Inferior parietal cortex (tissue), 1 donor: ENCODE measurements at regions not wholly inside any gene's neighbourhood (a gene's known extent, or its start where the extent isn't known, plus 50 kb on each side); places are given as distances from the start of the nearest gene placed in this dataset.

Experiments used
- DNase-seq: peaks from one replicate; pipeline ENCODE4 v3.0.0-alpha.2; 2016; ENCODE audit errors: extremely low spot score

DNA sequence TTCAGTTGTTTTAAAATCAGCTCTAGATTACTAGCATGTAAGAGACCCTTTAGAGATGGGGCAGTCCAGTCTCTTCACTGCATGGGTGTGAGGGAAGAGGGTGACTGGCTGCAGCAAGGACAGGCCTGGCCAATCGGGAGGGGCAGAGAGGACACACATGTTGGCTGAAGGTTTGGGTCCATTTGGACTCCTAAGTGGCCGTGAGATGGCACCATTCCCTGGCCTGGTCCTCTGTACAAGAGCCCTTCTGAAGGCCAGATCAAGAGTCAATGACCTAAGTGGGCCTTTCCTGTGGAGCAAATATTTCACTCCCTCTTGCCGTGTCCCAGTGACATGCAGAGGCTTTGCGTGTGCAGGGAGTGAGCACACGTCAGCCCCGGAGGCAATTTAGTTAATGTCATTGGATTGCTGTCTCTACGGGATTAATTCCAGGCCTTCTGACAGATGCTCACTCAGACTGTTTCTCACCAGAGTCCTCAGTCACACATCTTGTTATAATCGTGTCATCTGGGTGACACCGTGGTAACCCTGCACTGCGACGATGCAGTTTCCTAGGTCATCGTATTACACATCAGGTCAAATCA lies 613.0 kb downstream of the NPHP4 start:
- DNase-seq: no peak

DNA sequence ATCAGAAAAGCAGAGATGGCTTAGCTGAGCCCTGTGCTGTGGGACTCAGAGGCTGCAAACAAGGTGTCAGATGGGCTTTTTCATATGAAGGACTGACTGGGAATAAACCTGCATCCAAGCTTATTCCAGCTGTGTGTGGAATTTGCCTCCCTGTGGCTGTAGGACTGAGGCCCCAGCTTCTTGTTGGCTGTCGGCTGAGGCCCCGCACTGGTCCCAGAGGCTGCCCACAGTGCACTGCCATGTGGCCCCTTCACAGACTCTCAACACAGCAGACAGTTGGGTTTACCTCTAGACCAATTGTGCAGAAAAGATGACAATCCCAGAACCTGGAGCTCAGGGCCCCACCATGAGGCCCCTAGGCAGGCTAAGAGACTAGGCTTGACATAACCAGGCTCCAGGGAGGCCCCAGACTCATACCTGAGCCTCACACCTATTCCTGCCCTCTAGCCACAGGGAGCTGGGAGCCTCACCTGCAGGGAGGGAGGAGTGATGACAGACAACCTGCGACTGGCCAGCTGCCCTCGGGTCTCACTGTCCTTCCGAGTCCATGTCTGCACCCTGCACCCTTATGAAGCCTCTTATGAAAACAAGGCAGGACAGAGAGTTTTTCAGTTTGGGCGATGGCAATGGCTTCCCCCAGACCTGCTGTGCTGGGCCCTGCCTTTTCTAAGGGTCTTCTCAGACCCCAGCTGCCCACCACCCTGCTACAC lies 615.5 kb downstream of the NPHP4 start:
- DNase-seq: no peak

DNA sequence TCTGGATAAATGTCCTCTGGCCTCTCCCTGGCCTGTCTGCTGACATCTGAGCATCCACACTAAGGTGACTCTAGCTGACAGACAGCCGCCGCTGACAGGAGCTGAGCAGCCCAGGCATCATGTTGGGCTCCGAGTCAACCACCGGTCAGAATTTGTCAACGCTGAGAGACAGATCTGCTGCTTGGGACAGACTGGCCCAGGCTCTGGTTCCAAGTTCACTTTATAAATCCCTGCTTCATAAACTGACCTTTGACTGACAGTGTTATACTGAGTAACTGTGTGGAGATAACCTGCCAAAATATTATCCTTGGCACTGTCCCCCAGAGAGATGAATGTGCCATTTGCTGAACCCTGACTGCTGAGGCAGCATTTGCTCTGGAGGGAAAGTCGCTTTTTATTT lies 616.7 kb downstream of the NPHP4 start:
- DNase-seq: no peak

DNA sequence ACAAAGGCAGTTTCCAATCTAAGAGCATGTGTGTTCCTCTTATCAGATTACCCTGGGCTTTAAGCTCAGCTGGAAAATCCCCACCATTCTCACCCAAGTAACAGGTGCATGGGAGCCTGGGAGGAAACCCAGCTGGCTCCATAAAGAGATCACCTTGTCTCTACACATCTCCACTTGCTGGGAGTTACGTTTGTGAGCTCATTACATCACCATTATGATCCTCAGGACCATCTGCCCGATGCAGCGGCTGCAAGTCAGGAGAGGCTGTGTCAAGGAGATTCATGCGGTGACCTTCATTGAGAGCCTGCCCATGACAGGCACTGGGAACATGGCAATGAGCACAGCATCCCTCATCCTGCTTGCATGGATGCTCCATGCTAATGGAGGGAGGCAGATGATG lies 618.0 kb downstream of the NPHP4 start:
- no peak for DNase-seq

DNA sequence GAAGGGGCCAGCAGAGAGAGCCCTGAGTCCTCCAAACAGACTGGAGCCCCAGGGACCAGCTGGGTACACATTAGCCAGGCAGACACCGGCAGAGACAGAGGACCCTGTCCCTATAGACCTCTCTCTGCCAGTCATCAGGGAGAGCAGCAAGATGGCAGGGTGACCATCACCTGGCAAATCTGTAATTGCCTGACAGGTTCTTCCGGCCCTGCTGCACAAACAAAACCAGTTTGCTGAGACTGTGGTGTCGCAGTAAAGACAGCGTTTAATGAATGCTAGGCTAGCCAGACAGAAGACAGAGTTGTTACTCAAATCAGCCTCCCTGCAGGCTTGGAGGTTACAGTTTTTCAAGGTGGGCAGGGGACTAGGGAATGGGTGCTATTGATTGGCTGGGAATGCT lies 618.9 kb downstream of the NPHP4 start:
- DNase-seq: no peak

DNA sequence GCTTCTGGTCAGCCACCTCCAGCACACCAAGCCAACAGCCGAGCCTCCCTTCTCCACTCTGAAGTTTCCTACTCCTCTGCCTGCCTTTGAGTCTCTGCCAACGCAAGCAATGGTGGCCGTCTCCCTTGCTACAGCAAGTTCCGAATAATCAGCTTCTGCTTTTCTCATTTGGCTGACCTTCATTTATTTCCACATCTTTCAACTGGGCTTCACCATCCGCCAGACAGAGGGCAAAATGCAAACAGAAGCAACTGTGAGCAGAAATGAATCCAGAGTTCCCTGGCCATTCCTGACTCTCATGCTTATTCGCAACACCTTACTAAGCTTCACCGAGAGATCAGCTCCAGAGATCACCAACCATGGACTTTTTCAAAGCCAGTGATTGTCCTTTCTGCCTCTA lies 621.0 kb downstream of the NPHP4 start:
- no peak for DNase-seq

DNA sequence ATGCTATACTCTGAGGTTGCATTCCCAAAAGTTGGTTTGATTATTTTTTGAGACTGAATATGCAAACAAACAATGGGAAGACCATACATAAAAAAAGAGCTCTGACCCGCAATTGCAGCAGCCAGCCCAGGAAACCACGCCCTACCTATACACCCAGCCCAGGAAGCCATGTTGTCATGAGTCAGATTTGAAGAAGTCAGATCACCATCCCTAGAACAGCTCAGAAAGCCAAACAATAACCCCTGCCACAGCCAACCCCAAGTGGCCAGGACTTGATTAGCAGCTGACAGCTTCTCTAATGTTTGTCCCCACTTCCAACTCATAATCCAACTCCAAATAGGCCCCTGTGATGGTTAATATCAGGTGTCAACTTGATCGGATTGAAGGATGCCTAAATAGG lies 621.9 kb downstream of the NPHP4 start:
- DNase-seq: no peak

DNA sequence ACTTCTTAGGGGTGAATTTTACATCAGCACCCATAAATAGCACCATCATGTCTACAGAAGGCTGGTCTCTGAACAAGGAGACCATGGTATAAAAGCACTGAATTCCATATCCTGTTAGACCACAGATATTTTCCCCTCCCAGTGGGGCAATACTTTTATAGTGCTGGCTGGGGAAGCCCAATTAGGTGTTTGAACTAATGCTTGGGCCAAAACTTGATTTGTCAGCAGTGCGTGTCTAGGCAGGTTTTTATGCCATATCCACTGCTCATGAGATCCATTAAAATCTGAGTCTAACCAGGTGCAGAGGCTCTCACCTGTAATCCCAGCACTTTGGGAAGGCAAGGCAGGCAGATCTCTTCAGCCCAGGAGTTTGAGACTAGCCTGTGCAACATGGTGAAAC lies 623.0 kb downstream of the NPHP4 start:
- no peak for DNase-seq

DNA sequence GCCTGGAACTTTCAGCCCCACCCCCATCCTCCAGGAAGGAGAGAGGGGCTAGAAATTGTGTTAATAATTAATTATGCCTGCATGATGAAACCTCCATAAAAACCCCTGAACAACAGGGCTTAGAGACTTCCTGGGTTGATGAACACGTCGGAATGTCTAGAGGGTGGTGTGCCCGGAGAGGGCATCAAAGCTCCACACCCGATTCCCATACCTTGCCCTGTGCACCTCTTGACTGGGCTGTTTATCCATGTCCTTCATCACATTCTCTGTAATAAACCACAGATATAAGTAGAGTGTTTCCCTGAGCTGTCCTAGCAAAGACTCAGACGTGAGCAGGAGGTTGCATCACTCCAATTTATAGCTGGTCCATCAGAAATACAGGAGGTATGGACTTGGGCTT lies 624.0 kb downstream of the NPHP4 start:
- DNase-seq: no peak

DNA sequence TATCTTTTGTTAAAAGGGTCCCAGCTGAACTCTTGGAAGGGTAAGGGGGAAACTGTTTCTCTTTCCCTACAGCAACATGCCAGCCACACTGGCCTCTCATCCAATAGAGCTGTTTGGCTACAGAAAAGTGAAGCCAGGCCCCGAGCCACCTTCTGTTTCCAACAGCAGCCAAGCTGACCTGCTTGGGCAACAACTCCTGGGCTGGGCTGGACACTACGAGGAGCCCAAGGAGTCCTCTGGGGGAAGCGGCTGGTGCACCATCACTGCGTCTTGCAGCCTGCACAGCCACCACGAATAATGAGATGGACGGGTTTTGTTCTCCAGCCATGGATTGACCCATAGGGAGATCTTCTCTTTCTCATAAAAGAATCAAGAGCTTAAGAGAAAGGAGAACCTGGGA lies 624.9 kb downstream of the NPHP4 start:
- DNase-seq: no peak

DNA sequence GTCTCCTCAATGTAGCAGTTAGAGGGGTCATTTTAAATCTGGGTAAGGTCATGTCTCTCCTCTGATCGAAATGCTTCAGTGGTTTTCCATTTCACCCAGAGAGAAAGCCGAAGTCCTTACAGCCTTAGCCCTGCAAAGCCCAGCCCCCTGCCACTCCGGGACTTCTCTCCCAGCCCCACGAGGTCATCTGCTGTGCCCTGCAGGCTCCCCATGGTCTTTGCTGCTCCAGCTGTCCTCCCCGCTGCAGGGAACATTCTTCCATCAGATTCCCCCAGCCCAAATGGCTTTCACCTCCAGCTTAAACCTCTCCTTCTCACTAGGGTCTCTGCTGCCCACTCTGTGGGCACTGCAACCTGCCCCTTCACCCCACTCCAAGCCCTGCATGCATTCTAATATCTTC lies 626.5 kb downstream of the NPHP4 start:
- DNase-seq: no peak

DNA sequence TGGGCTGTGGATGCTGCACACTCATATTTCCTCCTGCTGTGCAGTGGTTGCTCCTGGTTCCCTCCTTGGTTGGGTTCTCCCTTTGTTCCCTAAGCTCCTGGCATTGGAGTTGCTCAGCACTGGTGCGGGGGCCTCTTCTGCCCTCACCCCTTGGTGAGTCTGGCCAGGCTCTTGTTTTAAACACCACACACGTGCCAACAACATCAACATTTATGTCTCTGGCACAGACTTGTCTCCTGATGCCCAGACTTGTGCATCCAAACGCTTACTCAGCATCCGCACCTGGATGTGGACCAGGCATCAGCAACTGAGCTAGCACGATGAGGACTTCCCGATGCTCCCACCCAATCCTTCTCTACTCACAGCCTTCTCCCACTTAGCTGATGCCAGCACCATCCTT lies 627.6 kb downstream of the NPHP4 start:
- no peak for DNase-seq

DNA sequence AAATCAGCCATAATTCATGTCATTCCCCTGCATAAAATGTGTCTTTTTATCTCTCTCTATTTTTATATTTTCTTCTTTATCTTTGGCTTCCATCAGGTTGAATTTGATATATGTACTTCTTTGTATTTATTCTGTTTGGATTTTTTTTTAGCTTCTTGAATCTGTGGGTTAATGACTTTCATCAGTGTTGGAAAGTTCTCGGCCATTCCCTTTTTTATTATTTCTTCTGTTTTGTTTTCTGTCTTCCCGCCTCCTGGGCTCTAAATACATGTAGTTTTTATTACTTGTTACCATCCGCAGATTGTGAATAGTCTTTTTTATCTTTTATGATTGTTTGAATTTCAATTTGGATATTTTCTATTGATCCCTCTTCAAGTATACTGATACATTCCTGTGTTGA lies 637.5 kb downstream of the NPHP4 start:
- DNase-seq: no peak

DNA sequence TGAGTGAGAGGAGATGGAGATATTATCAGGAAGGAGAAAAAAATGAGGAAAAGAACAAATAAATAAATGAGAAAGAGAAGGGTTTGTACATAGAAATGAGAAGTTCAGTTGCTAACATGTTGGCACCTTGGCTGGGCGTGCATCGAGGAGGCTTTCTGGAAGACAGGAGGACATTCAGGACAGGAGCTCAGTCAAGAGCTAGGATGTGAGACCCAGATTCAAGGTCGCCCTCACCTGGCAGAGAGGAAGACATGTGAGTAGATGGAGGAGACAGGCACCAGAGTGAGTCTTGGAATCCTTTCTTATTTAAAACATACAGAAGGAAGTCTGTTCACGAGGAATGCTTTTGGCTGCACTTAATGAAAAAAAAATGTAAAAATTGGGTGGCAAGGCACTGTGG lies 640.9 kb downstream of the NPHP4 start:
- DNase-seq: no peak

DNA sequence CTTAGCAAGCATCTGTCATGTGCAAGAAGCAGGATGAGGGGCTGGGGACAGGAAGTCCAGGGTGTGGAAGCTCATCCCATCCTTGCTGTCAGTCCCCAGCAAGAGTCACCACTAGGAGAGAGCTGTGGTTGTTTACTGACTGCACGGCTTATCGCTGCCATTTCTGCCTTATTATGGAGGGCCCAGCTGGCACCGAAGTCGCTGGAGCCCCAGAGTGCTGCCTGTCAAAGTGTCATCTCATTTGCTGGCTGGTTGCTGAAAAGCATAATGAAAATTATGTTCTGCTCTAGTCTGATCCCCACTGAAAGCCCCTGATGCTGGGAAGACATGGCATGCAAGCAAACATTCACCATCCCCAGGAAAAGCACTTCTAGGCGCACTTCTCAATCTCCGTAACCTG lies 642.7 kb downstream of the NPHP4 start:
- DNase-seq: no peak

DNA sequence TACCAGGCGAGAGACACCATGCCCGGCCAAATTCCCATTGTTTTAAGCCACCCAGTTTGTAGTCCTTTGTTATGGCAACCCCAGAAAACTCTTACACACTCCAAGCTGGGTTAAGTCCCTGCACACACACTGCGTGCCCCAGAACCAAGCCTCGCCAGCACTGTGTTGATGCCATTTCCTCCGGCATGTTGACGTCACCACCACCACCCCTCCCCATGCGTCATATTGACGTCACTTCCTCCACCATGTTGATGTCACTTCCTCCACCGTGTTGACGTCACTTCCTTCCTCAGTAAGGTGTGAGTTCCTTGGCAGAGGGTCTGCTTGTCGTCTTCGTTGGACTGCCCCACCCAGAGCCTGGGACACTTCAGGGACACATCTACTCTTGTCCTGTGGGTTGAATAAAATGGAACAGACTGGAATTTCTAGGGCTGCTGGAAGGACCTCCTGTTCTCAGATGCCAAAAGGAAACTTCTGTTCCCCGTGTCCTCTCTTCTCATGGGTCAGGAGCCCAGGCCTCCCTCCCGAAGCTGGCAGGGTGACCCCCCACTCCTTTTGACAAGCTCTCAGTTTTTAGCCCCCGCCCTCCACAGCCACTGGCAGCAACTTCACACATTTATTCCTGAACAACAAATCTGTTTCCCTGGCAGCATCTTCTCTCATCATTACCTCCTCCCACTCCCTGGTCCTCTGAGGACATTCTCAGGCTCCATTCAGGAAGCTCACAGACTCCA lies 643.3 kb downstream of the NPHP4 start:
- DNase-seq: no peak

DNA sequence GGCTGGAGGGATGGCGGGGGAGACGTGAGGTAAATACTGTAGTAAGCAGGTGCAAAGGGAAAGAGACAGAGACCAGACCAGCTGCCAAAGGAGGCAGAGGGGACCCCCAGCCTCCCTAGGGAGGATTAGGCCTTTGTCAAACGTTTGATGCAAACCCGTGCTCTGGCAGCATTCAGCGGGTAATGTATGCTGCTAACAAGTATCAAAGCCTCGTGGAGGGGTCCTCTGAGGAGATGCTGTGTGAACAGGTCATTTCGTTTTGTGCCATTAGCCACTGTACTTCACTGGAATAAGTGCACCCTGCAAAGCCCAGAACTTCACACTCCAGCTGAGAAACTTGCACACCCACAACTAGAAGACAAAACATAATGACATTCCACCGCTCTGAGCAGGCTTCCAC lies 644.5 kb downstream of the NPHP4 start:
- DNase-seq: no peak

DNA sequence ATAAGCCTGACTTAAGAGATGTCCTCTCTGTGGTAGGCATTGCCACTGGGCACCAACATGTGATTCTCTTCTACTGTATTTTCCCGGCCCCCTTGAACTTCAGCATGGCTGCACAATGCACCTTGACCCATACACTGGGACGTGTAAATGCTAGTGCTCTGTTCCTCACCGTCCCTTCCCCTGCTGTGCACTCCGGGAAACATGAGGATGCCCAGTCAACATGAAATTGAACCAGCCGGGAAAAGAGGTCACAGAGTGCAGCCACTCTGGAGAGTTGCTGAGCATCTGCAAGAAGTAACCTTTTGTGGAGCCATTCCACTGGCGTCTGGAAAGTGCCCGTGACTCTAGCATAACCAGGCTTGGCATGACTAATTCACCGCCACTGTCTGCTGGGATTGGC lies 646.7 kb downstream of the NPHP4 start:
- no peak for DNase-seq

DNA sequence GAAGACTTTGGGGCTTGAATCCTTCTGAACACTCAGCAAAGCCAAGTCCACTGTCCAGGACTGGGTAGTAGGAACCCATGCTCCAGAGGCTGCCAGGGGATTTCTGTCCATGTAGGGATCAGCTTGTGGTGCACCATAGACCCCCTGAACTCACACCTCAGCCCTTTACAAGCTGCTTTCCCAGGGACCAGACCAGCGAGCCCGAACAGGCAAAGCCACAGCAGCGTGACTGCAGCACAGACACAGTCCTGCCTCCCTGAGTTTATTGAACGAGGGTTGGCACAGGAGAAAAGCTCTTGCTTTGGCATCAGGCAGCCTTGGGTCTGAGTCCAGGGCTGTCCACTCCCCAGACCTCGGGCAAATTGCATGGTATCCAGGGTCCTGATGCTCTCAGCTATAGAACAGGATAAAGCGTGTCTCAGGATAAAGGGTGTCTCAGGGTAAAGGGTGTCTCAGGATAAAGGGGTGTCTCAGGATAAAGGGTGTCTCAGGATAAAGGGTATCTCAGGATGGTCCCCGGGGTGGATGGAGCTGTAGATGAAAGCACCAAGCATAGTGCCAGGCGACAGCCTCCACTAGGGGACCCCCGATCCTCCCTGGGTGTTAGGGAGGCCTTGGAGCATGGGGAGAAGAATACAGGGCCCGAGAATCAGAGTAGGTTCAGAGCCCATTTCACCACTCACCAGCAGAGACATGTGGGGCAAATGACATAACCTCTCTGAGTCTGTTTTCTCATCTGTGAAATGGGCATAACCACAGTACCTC lies 648.8 kb downstream of the NPHP4 start:
- no peak for DNase-seq

DNA sequence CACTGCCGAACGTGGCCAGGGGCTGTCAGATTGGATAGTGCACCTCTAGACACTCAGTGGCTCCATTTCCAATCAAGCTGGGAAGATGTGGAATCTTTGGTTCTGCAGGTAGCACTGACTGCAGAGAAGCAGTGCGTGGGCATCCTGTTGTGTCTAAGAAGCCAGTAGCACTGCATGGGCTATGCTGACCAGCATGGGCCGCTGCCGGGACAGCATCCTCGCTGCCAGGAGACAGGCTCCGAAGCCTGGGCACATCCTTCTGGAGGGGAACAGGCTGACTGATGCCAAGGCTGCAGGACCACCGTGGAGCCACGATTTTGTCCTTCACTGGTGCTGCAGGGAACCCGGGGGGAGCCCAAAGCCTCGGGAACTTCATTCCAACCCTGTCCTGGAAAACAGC lies 649.4 kb downstream of the NPHP4 start:
- DNase-seq: no peak

DNA sequence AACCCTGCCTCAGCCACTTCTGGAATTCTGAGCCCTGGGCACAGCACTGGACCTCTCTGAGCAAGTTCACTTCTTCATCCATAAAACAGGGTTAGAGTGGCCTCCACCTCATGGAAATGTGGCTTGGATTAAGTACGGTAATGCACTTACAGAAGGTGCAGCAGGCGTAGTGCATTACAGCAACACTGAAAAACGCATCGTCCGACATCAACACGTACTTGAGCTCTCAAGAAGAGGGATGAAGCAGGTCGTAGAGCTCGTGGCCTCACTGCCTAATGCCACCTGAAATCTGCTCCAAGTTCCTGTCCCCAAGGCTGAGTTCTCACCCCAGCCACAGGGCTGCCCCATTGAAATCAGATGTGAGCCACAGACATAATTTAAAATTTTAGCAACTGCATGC lies 650.1 kb downstream of the NPHP4 start:
- DNase-seq: no peak

DNA sequence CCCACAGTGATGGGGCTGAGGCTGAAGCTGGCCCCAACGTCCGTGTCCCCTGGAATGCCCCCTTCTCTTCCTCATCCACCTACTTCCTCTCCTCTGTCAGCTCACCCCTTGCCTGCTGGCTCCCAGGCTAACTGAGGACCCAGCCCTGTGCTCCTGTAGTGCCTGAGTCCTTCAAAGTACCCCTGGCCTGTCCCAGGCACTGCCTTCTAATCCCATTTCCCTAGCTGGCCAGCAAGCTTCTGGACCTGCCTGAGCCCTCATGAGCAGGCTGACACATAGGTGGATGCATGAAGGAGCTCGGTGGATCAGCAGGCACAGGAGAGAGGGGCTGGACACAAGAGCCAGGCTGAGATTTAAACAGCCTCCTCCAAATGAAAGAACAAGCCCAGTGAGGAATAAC lies 650.8 kb downstream of the NPHP4 start:
- DNase-seq: no peak
